ENCODE measurements at regions not wholly inside any gene's neighbourhood (a gene's known extent, or its start where the extent isn't known, plus 50 kb on each side); places are given as distances from the start of the nearest gene placed in this dataset.

GRCh38 chr3:162764051-162764807 lies 1267.6 kb downstream of the OTOL1 start:
- DNase-seq: no peak

GRCh38 chr3:162764808-162765071 lies 1268.1 kb downstream of the OTOL1 start:
- DNase-seq: no peak

GRCh38 chr3:162765524-162765923 lies 1268.9 kb downstream of the OTOL1 start:
- no peak for DNase-seq

GRCh38 chr3:162769564-162769963 lies 1273.0 kb downstream of the OTOL1 start:
- peak; percentile 11 for DNase-seq

- DNase-seq: peak; percentile 41
These were observed 1273.9 kb downstream of the OTOL1 start for GRCh38 chr3:162770551-162770950.

- no peak for DNase-seq
These were observed 1278.0 kb downstream of the OTOL1 start for GRCh38 chr3:162774613-162775100.

GRCh38 chr3:162776148-162776547 lies 1279.5 kb downstream of the OTOL1 start:
- DNase-seq: no peak

- DNase-seq: no peak
These were observed 1280.5 kb downstream of the OTOL1 start for GRCh38 chr3:162777118-162777517.

GRCh38 chr3:162780313-162780712 lies 1283.7 kb downstream of the OTOL1 start:
- DNase-seq: peak; percentile 48

GRCh38 chr3:162799910-162800309 lies 1303.3 kb downstream of the OTOL1 start:
- no peak for DNase-seq

GRCh38 chr3:162802228-162802965 lies 1305.8 kb downstream of the OTOL1 start:
- DNase-seq: no peak

GRCh38 chr3:162810776-162811175 lies 1314.2 kb downstream of the OTOL1 start:
- DNase-seq: no peak

GRCh38 chr3:162842549-162843216 lies 1346.1 kb downstream of the OTOL1 start:
- DNase-seq: no peak

GRCh38 chr3:162845918-162846317 lies 1349.3 kb downstream of the OTOL1 start:
- no peak for DNase-seq

GRCh38 chr3:162847511-162847910 lies 1350.9 kb downstream of the OTOL1 start:
- no peak for DNase-seq

GRCh38 chr3:162863579-162863978 lies 1367.0 kb downstream of the OTOL1 start:
- no peak for DNase-seq

- no peak for DNase-seq
These were observed 1368.9 kb downstream of the OTOL1 start for GRCh38 chr3:162865466-162865865.

GRCh38 chr3:162879021-162879562 lies 1382.5 kb downstream of the OTOL1 start:
- no peak for DNase-seq

GRCh38 chr3:162884373-162884772 lies 1387.8 kb downstream of the OTOL1 start:
- no peak for DNase-seq

- no peak for DNase-seq
These were observed 1396.5 kb downstream of the OTOL1 start for GRCh38 chr3:162892921-162893793.

- DNase-seq: no peak
These were observed 1400.7 kb downstream of the OTOL1 start for GRCh38 chr3:162897291-162897690.

- no peak for DNase-seq
These were observed 1435.9 kb downstream of the OTOL1 start for GRCh38 chr3:162932503-162932902.

- DNase-seq: no peak
These were observed 1437.0 kb downstream of the OTOL1 start for GRCh38 chr3:162933656-162934055.
